RPMI7951 (cell line): ENCODE measurements at regions not wholly inside any gene's neighbourhood (a gene's known extent, or its start where the extent isn't known, plus 50 kb on each side); places are given as distances from the start of the nearest gene placed in this dataset.
"Not testable (repeated sequence)": the region's sequence is repeated elsewhere in the genome, so short reads cannot be mapped to it uniquely, and the experiment has no call there.

Experiments used
- DNase-seq: peaks from one replicate; pipeline ENCODE4 v3.0.0-alpha.2; 2012; ENCODE audit warnings: low read depth

GRCh38 chr2:215660687-215661086 lies 224.8 kb upstream of the FN1 start:
- peak; percentile 97 for DNase-seq

GRCh38 chr2:215659650-215660049 lies 223.8 kb upstream of the FN1 start:
- DNase-seq, result no peak

GRCh38 chr2:215658635-215659305 lies 222.9 kb upstream of the FN1 start:
- no peak for DNase-seq

GRCh38 chr2:215657844-215658243 lies 222.0 kb upstream of the FN1 start:
- peak; percentile 97 for DNase-seq

- peak; percentile 76 for DNase-seq
Observed at GRCh38 chr2:215654148-215654819, 218.4 kb upstream of the FN1 start.

GRCh38 chr2:215653344-215654030 lies 217.6 kb upstream of the FN1 start:
- DNase-seq, result no peak

- peak; percentile 82 for DNase-seq
Observed at GRCh38 chr2:215652388-215652787, 216.5 kb upstream of the FN1 start.

GRCh38 chr2:215651412-215651811 lies 215.5 kb upstream of the FN1 start:
- no peak for DNase-seq

- DNase-seq, result no peak
Observed at GRCh38 chr2:215644233-215644897, 208.5 kb upstream of the FN1 start.

GRCh38 chr2:215638687-215639086 lies 202.8 kb upstream of the FN1 start:
- no peak for DNase-seq

- DNase-seq, result no peak
Observed at GRCh38 chr2:215637651-215638050, 201.8 kb upstream of the FN1 start.

- DNase-seq, result no peak
Observed at GRCh38 chr2:215636816-215637215, 200.9 kb upstream of the FN1 start.

- peak; percentile 79 for DNase-seq
Observed at GRCh38 chr2:215635788-215636139, 199.9 kb upstream of the FN1 start.

- peak; percentile 24 for DNase-seq
Observed at GRCh38 chr2:215635071-215635787, 199.4 kb upstream of the FN1 start.

- DNase-seq, result no peak
Observed at GRCh38 chr2:215633360-215633759, 197.5 kb upstream of the FN1 start.

- DNase-seq, result no peak
Observed at GRCh38 chr2:215631696-215632095, 195.8 kb upstream of the FN1 start.

GRCh38 chr2:215630796-215631195 lies 194.9 kb upstream of the FN1 start:
- not testable (repeated sequence) for DNase-seq

GRCh38 chr2:215627771-215628170 lies 191.9 kb upstream of the FN1 start:
- no peak for DNase-seq

- peak; percentile 10 for DNase-seq
Observed at GRCh38 chr2:215626812-215627281, 191.0 kb upstream of the FN1 start.

- no peak for DNase-seq
Observed at GRCh38 chr2:215626063-215626462, 190.2 kb upstream of the FN1 start.

GRCh38 chr2:215625207-215625606 lies 189.3 kb upstream of the FN1 start:
- DNase-seq, result no peak

- DNase-seq, result peak; percentile 66
Observed at GRCh38 chr2:215624423-215624829, 188.6 kb upstream of the FN1 start.
